BLaER1 treated with 17β-estradiol and CSF1 and Interleukin-3, amounts not matched to agents 10 nM and 100 nM (cell line): ENCODE measurements at regions not wholly inside any gene's neighbourhood (a gene's known extent, or its start where the extent isn't known, plus 50 kb on each side); places are given as distances from the start of the nearest gene placed in this dataset.
"Not testable (repeated sequence)": the region's sequence is repeated elsewhere in the genome, so short reads cannot be mapped to it uniquely, and the experiment has no call there.

Experiments
- H3K27ac ChIP-seq, 11 experiments: shearing (Covaris generic); formaldehyde crosslinking; 2 replicates each; pipeline ENCODE4 v1.8.1; 2022
- H3K27me3 ChIP-seq, 11 experiments: shearing (Covaris generic); formaldehyde crosslinking; 2 replicates each; pipeline ENCODE4 v1.8.1; 2022
- H3K36me3 ChIP-seq, 11 experiments: shearing (Covaris generic); formaldehyde crosslinking; 2 replicates each; pipeline ENCODE4 v1.8.1; 2022
- H3K4me1 ChIP-seq, 10 experiments: shearing (Covaris generic); formaldehyde crosslinking; 2 replicates each; pipeline ENCODE4 v1.8.1; 2022
- H3K4me2 ChIP-seq, 11 experiments: shearing (Covaris generic); formaldehyde crosslinking; 2 replicates each; pipeline ENCODE4 v1.8.1; 2022
- H3K4me3 ChIP-seq, 10 experiments: shearing (Covaris generic); formaldehyde crosslinking; 2 replicates each; pipeline ENCODE4 v1.8.1; 2022
- H3K9ac ChIP-seq, 11 experiments: shearing (Covaris generic); formaldehyde crosslinking; 2 replicates each; pipeline ENCODE4 v1.8.1; 2022
- H3K9me3 ChIP-seq, 11 experiments: shearing (Covaris generic); formaldehyde crosslinking; replicated peaks in 1 of 11; 2 replicates each; pipeline ENCODE4 v1.8.1; 2022
- H4K20me1 ChIP-seq, 11 experiments: shearing (Covaris generic); formaldehyde crosslinking; 2 replicates each; pipeline ENCODE4 v1.8.1; 2022
- Cebpa-rat ChIP-seq, 11 experiments: shearing (Covaris generic); IDR thresholded peaks; 2 replicates each; pipeline ENCODE4 v1.8.1; 2022

DNA sequence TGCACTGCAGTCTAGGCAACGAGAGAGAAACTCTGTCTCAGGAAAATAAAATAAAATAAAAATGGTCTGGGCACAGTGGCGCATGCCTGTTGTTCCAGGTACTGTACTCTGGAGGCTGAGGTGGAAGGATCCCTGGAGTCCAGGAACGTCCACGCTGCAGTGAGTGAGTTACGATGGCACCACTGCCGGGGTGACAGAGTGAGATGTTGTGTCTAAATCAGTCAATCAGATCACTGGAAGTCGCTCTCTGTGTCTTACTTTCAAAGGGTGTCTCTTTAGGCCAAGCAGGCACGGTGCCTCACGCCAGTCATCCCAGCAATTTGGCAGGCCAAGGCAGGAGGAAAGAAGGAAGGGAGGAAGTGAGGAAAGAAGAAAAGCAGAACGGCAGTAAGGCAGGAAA is 112.2 kb upstream of the ANKRD30BL start:
- no peak overlapping the region for H3K4me2 ChIP-seq
- H4K20me1 ChIP-seq: no peaks in the 10 kb centered on the region
- no peak overlapping the region for H3K9ac ChIP-seq
- H3K27ac ChIP-seq: no peak overlapping the region
- H3K9me3 ChIP-seq: peaks cover 13 to 23% (median 17%) of the 10 kb centered on the region in 11 experiments
- 0 out of 22 replicates have a peak, but pooled peaks cover 0 to 4% (median 0%) of the 10 kb centered on the region in 11 experiments for H3K36me3 ChIP-seq
- no peak overlapping the region for H3K4me3 ChIP-seq
- no peak for TF ChIP-seq Cebpa-rat (IDR thresholded peaks at IDR 0.05)
- peaks cover 0 to 7% (median 0%) of the 10 kb centered on the region in 10 experiments; a peak in 7 of 20 replicates for H3K4me1 ChIP-seq
- 0 out of 22 replicates have a peak, but pooled peaks cover 0 to 3% (median 0%) of the 10 kb centered on the region in 11 experiments for H3K27me3 ChIP-seq

DNA sequence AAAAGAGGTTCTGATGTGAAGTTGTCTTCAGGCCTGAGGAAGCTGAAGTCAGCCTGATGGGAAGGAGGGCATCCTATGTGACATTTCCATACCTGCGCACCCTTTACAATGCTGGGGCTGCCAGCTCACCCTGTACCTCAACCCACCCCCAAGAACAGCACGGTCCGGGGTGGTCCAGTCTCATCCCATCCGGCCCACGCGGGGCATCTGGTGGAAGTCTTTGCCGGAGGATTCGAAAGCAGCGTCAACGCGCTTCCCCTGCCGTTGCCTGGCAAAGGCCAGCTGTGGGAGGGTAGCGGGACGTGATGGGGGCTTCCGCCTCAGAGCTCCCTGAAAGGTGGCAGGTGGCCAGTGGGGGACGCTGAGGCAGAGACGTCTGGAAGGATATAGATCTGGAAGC is 113.6 kb upstream of the ANKRD30BL start:
- H3K4me2 ChIP-seq: no peak overlapping the region
- H3K27ac ChIP-seq: no peak overlapping the region
- no peaks in the 10 kb centered on the region for H3K27me3 ChIP-seq
- H3K36me3 ChIP-seq: 0 out of 22 replicates have a peak, but pooled peaks cover 0 to 4% (median 0%) of the 10 kb centered on the region in 11 experiments
- peaks cover 0 to 4% (median 0%) of the 10 kb centered on the region in 10 experiments; a peak in 4 of 20 replicates for H3K4me1 ChIP-seq
- no peak overlapping the region for H3K4me3 ChIP-seq
- H3K9ac ChIP-seq: no peak overlapping the region
- H3K9me3 ChIP-seq: peaks cover 26 to 37% (median 30%) of the 10 kb centered on the region in 11 experiments
- TF ChIP-seq Cebpa-rat (IDR thresholded peaks at IDR 0.05): no peak
- no peaks in the 10 kb centered on the region for H4K20me1 ChIP-seq

DNA sequence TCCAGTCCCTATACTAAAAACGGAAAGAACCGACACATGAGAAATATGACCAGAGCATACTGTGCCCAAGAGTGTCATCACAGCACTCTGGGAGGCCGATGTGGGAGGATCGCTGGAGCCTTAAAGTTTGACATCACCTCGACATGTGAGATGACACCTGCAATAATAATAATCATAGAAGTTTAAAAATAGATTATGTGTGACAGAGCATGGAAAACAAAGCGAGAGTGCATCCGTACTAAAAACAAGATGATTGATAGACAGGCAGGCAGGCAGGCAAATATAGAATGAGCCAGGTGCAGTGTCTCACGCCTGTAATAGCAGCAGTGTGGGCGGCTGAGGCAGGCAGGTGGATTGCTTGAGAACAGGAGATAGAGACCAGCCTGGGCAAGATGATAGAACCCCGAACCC is 114.8 kb upstream of the ANKRD30BL start:
- no peak overlapping the region for H3K4me3 ChIP-seq
- no peaks in the 10 kb centered on the region; a peak in 1 of 20 replicates for H3K4me1 ChIP-seq
- no peaks in the 10 kb centered on the region for H3K27me3 ChIP-seq
- H3K27ac ChIP-seq: no peak overlapping the region
- H3K9ac ChIP-seq: no peak overlapping the region
- H3K9me3 ChIP-seq: peaks cover 26 to 43% (median 35%) of the 10 kb centered on the region in 11 experiments
- no peak for TF ChIP-seq Cebpa-rat (IDR thresholded peaks at IDR 0.05)
- H3K4me2 ChIP-seq: no peak overlapping the region
- H3K36me3 ChIP-seq: 0 out of 22 replicates have a peak, but pooled peaks cover 0 to 4% (median 0%) of the 10 kb centered on the region in 11 experiments
- no peaks in the 10 kb centered on the region for H4K20me1 ChIP-seq

DNA sequence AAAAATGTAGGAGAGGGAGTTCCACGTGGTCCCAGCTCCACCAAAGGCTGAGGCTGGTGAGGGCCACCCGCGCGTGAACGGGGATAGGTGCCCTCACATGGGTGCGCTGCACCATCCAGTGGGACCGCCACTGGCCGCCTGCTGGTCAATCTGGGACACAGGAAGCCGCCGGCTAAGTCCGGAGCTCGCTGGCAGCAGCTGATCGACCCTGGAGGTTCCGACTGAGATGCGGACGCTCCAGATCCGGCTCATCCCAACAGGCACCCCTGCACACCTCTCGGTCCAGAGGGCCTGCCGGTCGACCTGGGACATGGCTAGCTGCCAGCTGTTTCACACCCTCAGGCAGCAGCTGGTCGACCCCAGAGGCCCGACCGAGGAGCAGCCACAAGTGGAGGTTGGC is 116.5 kb upstream of the ANKRD30BL start:
- H4K20me1 ChIP-seq: no peaks in the 10 kb centered on the region
- H3K27me3 ChIP-seq: no peaks in the 10 kb centered on the region
- TF ChIP-seq Cebpa-rat (IDR thresholded peaks at IDR 0.05): no peak
- 0 out of 22 replicates have a peak, but pooled peaks cover 0 to 4% (median 0%) of the 10 kb centered on the region in 11 experiments for H3K36me3 ChIP-seq
- H3K9ac ChIP-seq: no peak overlapping the region
- H3K9me3 ChIP-seq: peaks cover 26 to 42% (median 35%) of the 10 kb centered on the region in 11 experiments
- H3K4me2 ChIP-seq: no peak overlapping the region
- H3K4me3 ChIP-seq: no peak overlapping the region
- no peak overlapping the region for H3K27ac ChIP-seq
- no peaks in the 10 kb centered on the region for H3K4me1 ChIP-seq

DNA sequence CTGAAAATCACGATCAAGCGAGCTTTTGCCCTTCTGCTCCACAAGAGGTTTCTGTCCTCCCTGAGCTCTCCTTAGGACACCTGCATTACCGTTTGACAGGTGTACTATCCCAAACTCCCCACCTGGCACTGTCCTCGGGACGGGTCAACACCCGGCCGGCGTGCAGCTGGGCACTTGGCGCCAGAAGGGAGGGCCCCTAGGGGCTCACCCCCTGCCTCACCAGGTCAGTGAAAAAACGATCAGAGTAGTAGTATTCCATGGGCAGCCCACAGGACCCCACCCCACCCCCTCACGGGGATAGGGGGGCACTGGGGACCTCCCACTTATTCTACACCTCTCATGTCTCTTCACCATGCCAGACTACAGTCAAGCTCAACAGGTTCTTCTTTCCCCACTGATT is 117.6 kb upstream of the ANKRD30BL start:
- no peak for TF ChIP-seq Cebpa-rat (IDR thresholded peaks at IDR 0.05)
- Histone ChIP-seq H3K36me3 (0 out of 22 replicates have a peak, but pooled peaks cover 0 to 4% (median 0%) of the 10 kb centered on the region in 11 experiments), H3K4me1 (no peaks in the 10 kb centered on the region), H3K9ac (no peak overlapping the region), H3K4me3 (no peak overlapping the region), H3K27me3 (no peaks in the 10 kb centered on the region), H3K9me3 (peaks cover 26 to 42% (median 33%) of the 10 kb centered on the region in 11 experiments), H3K4me2 (no peak overlapping the region), H4K20me1 (no peaks in the 10 kb centered on the region), H3K27ac (no peak overlapping the region)

DNA sequence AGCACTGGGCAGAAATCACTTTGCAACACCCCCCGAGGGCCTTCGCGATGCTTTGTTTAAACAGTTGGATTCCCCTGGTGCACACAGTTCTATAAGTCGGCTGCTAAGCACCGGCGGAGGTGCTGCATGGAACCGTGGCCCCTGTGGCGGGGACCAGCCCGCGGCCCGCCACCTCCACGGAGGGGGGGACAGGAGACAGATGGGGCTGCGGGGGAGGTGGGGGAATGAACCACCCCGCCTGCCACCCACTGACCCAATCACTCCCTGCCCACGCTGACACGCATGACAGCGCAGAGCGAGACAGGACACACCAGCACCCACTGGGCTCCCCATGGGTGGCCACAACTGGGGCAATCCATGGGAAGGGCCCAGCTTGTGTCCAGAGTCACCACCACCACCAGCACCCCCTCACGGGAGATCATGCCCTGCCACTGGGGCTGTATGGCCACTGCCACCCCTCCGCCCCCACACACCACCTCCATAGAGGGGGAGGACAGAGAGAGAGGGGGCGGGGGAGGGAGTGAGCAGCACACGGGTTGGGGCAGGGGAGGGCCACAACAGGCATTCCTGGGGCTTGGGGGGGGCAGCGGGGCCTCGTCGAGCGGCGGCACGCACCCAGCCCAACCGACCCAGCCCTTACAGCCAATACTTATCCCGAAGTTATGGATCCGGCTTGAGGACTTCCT is 118.3 kb upstream of the ANKRD30BL start:
- Histone ChIP-seq H3K9ac (no peak overlapping the region), H3K27ac (no peak overlapping the region), H4K20me1 (no peaks in the 10 kb centered on the region), H3K4me2 (no peak overlapping the region), H3K4me1 (no peaks in the 10 kb centered on the region), H3K36me3 (0 out of 22 replicates have a peak, but pooled peaks cover 0 to 4% (median 0%) of the 10 kb centered on the region in 11 experiments), H3K4me3 (no peak overlapping the region), H3K27me3 (no peaks in the 10 kb centered on the region), H3K9me3 (peaks cover 26 to 42% (median 33%) of the 10 kb centered on the region in 11 experiments)
- no peak for TF ChIP-seq Cebpa-rat (IDR thresholded peaks at IDR 0.05)

DNA sequence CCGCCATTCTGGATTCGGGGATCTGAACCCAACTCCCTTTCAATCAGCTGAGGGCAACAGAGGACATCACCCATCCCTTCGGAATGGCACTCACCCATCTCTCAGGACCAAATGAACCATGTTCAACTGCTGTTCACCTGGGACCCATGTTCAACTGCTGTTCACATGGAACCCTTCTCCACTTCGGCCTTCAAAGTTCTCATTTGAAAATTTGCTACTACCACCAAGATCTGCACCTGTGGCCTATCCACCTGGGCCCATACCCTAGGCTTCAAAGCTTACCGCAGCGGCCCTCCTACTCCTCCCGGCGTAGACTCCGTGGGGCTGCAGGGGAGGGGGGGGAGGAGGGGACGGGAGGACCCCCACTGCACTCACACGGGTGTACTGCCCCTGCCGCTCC is 119.2 kb upstream of the ANKRD30BL start:
- H3K27me3 ChIP-seq: no peaks in the 10 kb centered on the region
- H3K27ac ChIP-seq: no peak overlapping the region
- no peaks in the 10 kb centered on the region for H3K4me1 ChIP-seq
- no peaks in the 10 kb centered on the region for H4K20me1 ChIP-seq
- H3K9ac ChIP-seq: no peak overlapping the region
- peaks cover 26 to 36% (median 31%) of the 10 kb centered on the region in 11 experiments for H3K9me3 ChIP-seq
- H3K4me2 ChIP-seq: no peak overlapping the region
- 0 out of 22 replicates have a peak, but pooled peaks cover 0 to 4% (median 0%) of the 10 kb centered on the region in 11 experiments for H3K36me3 ChIP-seq
- no peak for TF ChIP-seq Cebpa-rat (IDR thresholded peaks at IDR 0.05)
- no peak overlapping the region for H3K4me3 ChIP-seq

DNA sequence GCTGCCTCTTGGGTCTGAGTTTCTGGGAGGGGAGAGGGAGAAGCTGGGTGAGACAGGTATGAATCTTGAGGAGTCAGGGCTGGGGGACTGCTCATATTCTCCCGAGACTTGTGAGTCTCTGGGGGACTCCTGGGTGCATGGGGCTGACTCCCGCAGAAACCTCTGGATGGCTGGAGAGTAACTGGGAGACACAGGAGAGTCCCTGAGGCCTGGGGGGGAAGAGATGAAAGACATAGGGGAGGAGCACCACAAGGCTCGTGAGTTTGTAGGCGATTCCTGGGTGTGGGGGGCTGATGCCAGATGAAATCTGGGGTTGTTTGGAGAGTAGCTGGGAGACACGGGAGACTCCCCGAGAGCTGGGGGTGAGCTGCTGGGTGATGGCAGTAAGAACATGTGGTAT is 120.4 kb upstream of the ANKRD30BL start:
- not testable (repeated sequence) for H3K27me3 ChIP-seq, H3K4me2 ChIP-seq, H3K36me3 ChIP-seq, H4K20me1 ChIP-seq, H3K4me3 ChIP-seq, H3K4me1 ChIP-seq, H3K9ac ChIP-seq, H3K27ac ChIP-seq
- H3K9me3 ChIP-seq: peaks cover 26 to 36% (median 31%) of the 10 kb centered on the region in 11 experiments

DNA sequence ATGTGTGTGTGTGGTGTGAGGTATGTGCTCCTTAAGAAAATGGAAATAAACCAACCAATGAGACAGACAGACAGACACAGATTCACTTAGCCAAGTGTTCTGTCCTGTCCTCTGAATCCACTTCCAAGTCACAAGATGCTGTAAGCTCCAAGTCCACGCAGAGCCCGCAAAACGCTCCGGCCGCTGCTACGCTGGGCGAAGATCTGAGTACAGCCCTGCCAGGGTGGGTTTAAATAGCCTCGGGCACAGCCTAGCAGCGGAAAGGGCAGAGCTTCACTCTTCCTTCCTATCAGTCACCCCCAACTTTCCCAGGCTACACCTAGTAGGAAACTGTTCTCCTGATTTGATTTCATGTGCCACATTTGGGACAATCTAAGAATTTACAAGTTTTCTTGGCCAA is 121.2 kb upstream of the ANKRD30BL start:
- Histone ChIP-seq H4K20me1 (no peaks in the 10 kb centered on the region), H3K27me3 (no peaks in the 10 kb centered on the region), H3K4me3 (no peak overlapping the region), H3K4me2 (no peak overlapping the region), H3K9ac (no peak overlapping the region), H3K4me1 (no peaks in the 10 kb centered on the region), H3K36me3 (0 out of 22 replicates have a peak, but pooled peaks cover 0 to 4% (median 0%) of the 10 kb centered on the region in 11 experiments), H3K9me3 (peaks cover 23 to 36% (median 29%) of the 10 kb centered on the region in 11 experiments), H3K27ac (no peak overlapping the region)
- TF ChIP-seq Cebpa-rat (IDR thresholded peaks at IDR 0.05): no peak

DNA sequence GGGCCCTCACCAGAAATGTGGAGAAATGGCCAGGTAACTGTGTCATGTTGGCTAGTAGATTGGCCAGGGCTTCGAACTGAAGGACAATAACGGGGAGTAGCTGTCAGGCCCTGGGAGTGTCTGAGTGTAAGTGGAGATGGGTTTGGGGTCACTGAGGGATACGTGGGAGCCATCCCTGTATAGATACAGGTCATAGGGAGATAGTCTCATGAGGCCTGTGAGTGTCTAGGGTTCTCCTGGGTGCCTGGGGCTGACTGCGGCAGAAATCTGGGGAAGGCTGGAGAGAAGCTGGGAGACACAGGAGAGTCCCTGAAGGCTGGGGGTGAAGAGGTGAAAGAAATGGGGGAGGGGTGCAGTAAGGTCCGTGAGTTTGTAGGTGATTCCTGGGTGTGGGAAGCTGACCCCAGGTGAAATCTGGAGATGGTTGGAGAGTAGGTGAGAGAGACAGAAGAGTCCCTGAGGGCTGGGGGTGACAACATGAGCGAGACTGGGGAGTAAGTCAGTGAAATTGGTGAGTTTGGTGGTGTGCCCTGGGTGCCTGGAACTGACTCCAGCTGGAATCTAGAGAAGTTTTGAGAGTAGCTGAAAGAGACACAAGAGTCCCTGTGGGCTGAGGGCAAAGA is 124.6 kb upstream of the ANKRD30BL start:
- H3K4me3 ChIP-seq, H3K4me1 ChIP-seq, H3K9me3 ChIP-seq, H3K27me3 ChIP-seq, H3K36me3 ChIP-seq, H4K20me1 ChIP-seq, H3K27ac ChIP-seq, H3K9ac ChIP-seq, H3K4me2 ChIP-seq: not testable (repeated sequence)
